ENCODE measurements at regions not wholly inside any gene's neighbourhood (a gene's known extent, or its start where the extent isn't known, plus 50 kb on each side); places are given as distances from the start of the nearest gene placed in this dataset.

- no peak for TF ChIP-seq CTCF (IDR thresholded peaks at IDR 0.05)
- TF ChIP-seq POLR2AphosphoS5 (IDR thresholded peaks at IDR 0.05; ENCODE audit: low read depth, low read length), result no peak
- no peak for TF ChIP-seq TCF7L2 (IDR thresholded peaks at IDR 0.05; ENCODE audit: low read depth, low read length)
- TF ChIP-seq REST (IDR thresholded peaks at IDR 0.05; ENCODE audit: insufficient read depth in 1 of 2, low read depth in 2 of 2, low read length in 1 of 2), result no peak
These were observed 176.9 kb upstream of the PRMT6 start for GRCh38 chr1:106879538-106879937.

All from Panc1 (cell line).